B cell (primary cell): ENCODE measurements at regions not wholly inside any gene's neighbourhood (a gene's known extent, or its start where the extent isn't known, plus 50 kb on each side); places are given as distances from the start of the nearest gene placed in this dataset.

ENCODE experiments used
- CTCF ChIP-seq: fragments of 200-600 bp; IDR thresholded peaks from one replicate; pipeline ENCODE4 v1.8.0; 2022; ENCODE audit warnings: antibody characterized with exemption, mild to moderate bottlenecking
- EZH2 ChIP-seq: IDR thresholded peaks from 2 replicates; pipeline ENCODE4 v1.6.1; 2012; ENCODE audit warnings: borderline replicate concordance, low read depth, mild to moderate bottlenecking, moderate library complexity, low read length; ENCODE audit not compliant: insufficient read depth, poor library complexity, severe bottlenecking

DNA sequence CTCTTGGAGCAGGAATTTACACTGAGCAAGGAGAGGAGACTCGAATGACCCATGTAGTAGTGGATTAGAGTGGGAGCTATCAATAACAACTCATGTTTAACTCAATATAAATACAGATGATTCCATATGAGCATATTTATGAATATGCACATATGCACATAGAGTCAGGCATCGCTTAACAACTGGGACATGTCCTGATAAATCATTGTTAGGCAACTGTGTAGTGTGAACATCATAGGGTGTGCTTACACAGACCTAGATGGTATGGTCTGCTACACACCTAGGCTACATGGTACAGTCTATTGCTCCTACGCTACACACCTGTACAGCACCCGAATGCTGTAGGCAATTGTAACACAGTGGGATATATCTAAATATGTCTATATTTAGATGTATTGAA is 75.9 kb upstream of the RALGAPA2 start:
- no peak for TF ChIP-seq CTCF
- no peak for TF ChIP-seq EZH2
